GM23248 (cell line): ENCODE measurements at regions not wholly inside any gene's neighbourhood (a gene's known extent, or its start where the extent isn't known, plus 50 kb on each side); places are given as distances from the start of the nearest gene placed in this dataset.

Source experiments
- EZH2 ChIP-seq: fragments of 200-600 bp; sonication (generic); IDR thresholded peaks from 2 replicates; pipeline ENCODE4 v1.6.1; 2018; ENCODE audit warnings: antibody characterized with exemption, mild to moderate bottlenecking; ENCODE audit not compliant: insufficient read depth, poor library complexity, severe bottlenecking
- EZH2phosphoT487 ChIP-seq: fragments of 200-600 bp; sonication (generic); IDR thresholded peaks from 2 replicates; pipeline ENCODE4 v1.6.1; 2018; ENCODE audit warnings: antibody characterized with exemption, moderate library complexity, mild to moderate bottlenecking, low read depth; ENCODE audit not compliant: insufficient read depth

DNA sequence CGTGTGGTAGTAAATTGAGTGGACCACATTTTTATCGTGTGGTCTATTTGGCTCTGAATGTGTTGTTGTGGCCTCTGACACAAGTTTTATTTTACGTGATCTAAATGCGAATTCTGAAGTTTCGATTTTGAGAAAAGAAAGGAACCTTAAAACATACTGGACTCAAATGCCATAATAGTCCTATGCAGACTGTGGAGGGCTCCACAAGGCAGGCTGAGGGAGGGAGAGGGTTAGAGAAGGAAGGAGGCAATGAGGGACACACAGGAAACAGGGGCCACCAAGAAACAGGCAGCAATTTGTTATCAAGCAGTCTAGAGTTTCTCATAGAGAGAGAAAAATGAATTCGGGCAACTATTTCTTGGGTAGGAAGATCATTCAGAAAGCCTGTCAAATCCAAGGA, 110.4 kb upstream of the SEMA6A start:
- no peak for TF ChIP-seq EZH2phosphoT487
- TF ChIP-seq EZH2: no peak
